Astrocyte of the spinal cord (primary cell): ENCODE measurements at regions not wholly inside any gene's neighbourhood (a gene's known extent, or its start where the extent isn't known, plus 50 kb on each side); places are given as distances from the start of the nearest gene placed in this dataset.

Experiments used
- DNase-seq: peaks from one replicate; pipeline ENCODE4 v3.0.0; 2011; ENCODE audit warnings: low read depth, low spot score
- H3K4me3 ChIP-seq: 2 replicates; pipeline ENCODE4 v1.5.1; 2011; ENCODE audit warnings: low read depth, mild to moderate bottlenecking, low read length, moderate library complexity
- in situ Hi-C: cut with HindIII; loops from 2 replicates; pipeline ENCODE4 v1.10.0; 2017; ENCODE audit warnings: low sequenced_read_pairs
- TF ChIP-seq, protein P1 (sequence below): IDR thresholded peaks from 2 replicates; pipeline ENCODE4 v1.5.1; 2012; ENCODE audit warnings: low read depth, mild to moderate bottlenecking, low read length, inconsistent platforms

DNA sequence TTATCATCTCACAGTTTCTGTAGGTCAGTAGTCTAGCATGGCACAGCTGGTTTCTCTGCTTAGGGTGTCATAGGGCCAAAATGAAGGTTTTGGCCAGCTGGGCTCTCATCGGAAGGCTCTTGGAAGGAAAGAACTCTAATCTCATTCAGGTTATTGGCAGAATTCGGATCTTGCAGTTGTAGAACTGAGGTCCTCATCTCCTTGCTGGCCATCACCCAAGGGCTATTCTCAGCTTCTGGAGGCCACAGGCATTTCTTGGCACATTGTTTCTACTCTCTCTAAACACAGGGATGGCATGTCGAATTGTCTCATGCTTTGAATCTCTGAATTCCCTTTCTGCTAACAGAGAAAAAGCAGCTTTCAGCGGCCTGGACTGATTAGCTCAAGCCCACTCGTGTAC, 258.0 kb upstream of the SMARCA2 start:
- DNase-seq: no peak
- TF ChIP-seq, protein P1, sequence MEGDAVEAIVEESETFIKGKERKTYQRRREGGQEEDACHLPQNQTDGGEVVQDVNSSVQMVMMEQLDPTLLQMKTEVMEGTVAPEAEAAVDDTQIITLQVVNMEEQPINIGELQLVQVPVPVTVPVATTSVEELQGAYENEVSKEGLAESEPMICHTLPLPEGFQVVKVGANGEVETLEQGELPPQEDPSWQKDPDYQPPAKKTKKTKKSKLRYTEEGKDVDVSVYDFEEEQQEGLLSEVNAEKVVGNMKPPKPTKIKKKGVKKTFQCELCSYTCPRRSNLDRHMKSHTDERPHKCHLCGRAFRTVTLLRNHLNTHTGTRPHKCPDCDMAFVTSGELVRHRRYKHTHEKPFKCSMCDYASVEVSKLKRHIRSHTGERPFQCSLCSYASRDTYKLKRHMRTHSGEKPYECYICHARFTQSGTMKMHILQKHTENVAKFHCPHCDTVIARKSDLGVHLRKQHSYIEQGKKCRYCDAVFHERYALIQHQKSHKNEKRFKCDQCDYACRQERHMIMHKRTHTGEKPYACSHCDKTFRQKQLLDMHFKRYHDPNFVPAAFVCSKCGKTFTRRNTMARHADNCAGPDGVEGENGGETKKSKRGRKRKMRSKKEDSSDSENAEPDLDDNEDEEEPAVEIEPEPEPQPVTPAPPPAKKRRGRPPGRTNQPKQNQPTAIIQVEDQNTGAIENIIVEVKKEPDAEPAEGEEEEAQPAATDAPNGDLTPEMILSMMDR: no peak
- in situ Hi-C loops: no loop called here
- no peak overlapping the region for H3K4me3 ChIP-seq

DNA sequence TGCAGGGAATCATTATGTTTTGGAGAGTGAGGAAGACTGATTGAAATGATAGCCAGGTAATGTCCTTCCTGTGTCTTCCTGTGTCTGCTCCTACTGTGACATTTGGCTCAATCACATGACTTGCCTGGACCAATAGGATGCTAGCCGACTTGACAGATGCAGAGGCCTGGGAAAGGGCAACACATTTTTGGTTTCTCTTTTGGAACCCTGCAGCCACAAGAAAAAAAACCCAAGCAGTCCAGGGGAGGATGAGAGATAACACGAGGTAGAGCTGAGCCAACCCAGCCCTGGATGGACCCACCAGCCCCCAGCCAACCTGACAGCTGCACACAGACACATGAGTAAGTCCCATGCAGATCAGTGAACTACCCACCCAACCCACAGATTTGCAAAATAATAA, 256.1 kb upstream of the SMARCA2 start:
- in situ Hi-C loops: no loop called here
- H3K4me3 ChIP-seq: no peak overlapping the region
- TF ChIP-seq, protein P1: no peak
- DNase-seq: no peak

- in situ Hi-C loops: no loop called here
- TF ChIP-seq, protein P1: no peak
- H3K4me3 ChIP-seq: no peak overlapping the region
- no peak for DNase-seq
Observed at GRCh38 chr9:1759771-1760300, 255.3 kb upstream of the SMARCA2 start.

- H3K4me3 ChIP-seq: no peak overlapping the region
- no peak for DNase-seq
- in situ Hi-C loops: no loop called here
- TF ChIP-seq, protein P1: no peak
Observed at GRCh38 chr9:1761807-1762206, 253.3 kb upstream of the SMARCA2 start.

DNA sequence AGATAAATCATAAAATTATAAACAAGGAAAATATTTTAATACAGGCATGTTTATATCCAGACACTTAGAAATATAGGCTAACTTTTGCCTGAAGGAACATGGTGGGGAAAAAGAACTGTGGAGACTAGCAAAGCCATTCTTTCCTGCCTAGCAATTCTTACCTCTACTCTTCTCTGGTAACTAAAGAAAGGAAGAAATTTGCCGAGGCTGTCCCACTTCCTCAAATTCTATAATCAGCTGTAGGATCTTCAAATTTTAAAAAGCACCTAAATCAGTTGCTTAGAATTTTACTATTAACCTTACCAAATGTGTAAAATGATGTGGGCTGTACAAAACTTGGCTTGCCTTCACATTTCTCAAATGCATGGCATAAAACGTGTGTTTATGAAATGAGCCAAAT, 249.1 kb upstream of the SMARCA2 start:
- DNase-seq: no peak
- TF ChIP-seq, protein P1: no peak

DNA sequence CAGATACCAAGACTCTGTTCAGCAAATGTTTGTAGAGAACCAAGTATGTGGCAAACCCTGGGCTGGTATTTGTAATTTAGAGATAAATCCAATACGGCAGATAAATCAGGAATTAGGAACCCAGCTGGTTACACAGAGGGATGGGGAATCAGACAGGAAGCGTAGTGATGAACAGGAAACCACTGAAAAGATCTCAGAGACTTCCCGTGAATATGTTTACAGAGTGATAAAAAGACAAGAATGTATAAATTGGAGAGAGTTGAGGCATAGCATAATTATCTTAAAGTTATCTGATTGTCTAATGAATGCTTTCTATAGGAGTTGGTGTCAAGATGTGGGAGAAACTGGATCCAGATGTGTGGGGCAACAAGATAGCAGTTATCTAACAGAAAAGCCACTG, 246.6 kb upstream of the SMARCA2 start:
- H3K4me3 ChIP-seq: no peak overlapping the region
- in situ Hi-C loops: no loop called here
- TF ChIP-seq, protein P1: no peak
- no peak for DNase-seq

More for the DNA sequence above, 249.1 kb upstream of the SMARCA2 start:
- H3K4me3 ChIP-seq: no peak overlapping the region
- in situ Hi-C loops: no loop called here
